D721Med (cell line): ENCODE measurements at regions not wholly inside any gene's neighbourhood (a gene's known extent, or its start where the extent isn't known, plus 50 kb on each side); places are given as distances from the start of the nearest gene placed in this dataset.

Experiments
- DNase-seq: peaks from one replicate; pipeline ENCODE4 v3.0.0; 2011; ENCODE audit warnings: low spot score; ENCODE audit not compliant: insufficient read length
- FAIRE-seq: peaks from 2 replicates; lab custom pipeline; 2011; peaks lifted over from hg19 to GRCh38; lab: Jason Lieb, UNC
- TF ChIP-seq, protein P1 (sequence below): IDR thresholded peaks from 2 replicates; pipeline ENCODE4 v1.5.1; 2012; ENCODE audit warnings: mild to moderate bottlenecking, control low read depth; ENCODE audit not compliant: insufficient read depth; ENCODE audit errors: missing control alignments

DNA sequence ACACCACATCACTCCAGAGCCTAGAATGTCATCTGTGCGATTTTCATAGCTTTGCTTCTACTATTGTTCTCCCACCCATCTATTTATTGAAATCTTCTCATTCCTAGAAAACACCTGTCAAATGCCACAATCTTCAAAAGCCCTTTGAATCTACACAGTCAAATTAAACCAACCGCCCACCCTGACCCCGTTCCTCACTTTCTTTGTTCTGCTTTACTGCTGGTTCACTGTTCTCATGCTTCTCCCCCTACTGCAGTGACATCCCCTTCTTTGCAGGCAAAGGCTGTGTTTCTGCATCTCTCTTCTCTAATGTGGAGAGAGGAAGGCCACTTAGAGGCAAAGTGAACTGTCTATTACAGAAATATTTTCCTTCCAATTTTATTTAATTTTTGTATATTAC is 152.4 kb upstream of the NEBL start:
- FAIRE-seq: no peak

DNA sequence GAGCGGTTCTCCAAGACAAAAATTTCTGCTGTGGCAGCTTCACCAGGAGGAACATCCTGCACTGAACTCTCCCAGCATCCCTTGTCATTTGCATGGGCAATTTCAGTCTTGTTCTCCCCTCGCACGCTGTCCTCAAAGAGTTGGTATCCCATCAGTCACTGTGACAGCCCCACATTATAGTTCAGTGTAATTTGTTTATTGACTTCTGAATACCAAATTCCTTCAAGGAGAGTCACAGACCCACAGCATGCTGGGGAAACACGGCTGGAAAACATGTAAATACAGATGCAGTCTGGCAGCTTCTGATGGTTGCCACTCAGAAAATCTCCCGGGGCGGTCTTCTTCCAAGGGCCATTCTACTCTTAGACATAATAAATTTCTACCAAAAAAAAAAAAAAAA is 151.0 kb upstream of the NEBL start:
- FAIRE-seq (no peak), DNase-seq (no peak)
- TF ChIP-seq, protein P1, sequence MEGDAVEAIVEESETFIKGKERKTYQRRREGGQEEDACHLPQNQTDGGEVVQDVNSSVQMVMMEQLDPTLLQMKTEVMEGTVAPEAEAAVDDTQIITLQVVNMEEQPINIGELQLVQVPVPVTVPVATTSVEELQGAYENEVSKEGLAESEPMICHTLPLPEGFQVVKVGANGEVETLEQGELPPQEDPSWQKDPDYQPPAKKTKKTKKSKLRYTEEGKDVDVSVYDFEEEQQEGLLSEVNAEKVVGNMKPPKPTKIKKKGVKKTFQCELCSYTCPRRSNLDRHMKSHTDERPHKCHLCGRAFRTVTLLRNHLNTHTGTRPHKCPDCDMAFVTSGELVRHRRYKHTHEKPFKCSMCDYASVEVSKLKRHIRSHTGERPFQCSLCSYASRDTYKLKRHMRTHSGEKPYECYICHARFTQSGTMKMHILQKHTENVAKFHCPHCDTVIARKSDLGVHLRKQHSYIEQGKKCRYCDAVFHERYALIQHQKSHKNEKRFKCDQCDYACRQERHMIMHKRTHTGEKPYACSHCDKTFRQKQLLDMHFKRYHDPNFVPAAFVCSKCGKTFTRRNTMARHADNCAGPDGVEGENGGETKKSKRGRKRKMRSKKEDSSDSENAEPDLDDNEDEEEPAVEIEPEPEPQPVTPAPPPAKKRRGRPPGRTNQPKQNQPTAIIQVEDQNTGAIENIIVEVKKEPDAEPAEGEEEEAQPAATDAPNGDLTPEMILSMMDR: no peak

More for the DNA sequence above, 152.4 kb upstream of the NEBL start:
- TF ChIP-seq, protein P1: no peak
- no peak for DNase-seq

DNA sequence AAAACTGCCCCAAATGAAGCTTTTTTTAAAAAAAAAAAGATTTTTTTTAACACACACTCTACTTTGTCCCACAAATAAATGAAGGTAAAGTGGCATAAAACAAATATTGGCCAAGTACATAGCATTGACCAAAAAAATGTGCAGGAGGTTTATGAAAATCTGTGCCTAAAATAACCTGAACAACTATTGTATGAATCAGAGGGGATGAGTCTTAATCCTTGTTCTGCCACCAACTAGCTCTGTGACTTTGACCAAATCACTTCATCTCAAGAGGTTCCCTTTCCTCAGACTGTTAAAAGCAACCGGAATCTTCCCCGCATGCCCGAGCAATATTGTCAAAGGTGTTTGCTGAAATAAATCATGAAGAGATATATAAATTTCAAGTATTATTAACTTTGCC is 150.4 kb upstream of the NEBL start:
- FAIRE-seq: no peak
- DNase-seq: no peak
- TF ChIP-seq, protein P1: no peak

DNA sequence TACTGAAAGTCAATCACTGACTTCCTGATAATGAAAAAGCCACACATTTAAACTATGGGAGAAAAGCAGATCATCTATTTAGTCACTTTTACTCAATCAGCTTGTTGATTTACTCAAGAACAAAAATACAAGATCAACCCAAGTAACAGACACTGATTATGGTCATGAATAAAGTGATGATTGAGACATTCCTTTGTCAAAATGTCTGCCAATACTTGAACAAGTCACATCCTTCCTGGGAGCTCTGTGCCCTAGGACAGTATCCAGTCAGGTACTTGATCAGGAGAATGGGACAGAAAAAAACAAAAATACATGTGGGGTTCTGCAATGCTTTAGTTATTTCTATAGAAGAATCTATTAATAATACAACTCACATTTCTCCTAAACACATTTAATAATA is 150.0 kb upstream of the NEBL start:
- FAIRE-seq: no peak
- TF ChIP-seq, protein P1: no peak

DNA sequence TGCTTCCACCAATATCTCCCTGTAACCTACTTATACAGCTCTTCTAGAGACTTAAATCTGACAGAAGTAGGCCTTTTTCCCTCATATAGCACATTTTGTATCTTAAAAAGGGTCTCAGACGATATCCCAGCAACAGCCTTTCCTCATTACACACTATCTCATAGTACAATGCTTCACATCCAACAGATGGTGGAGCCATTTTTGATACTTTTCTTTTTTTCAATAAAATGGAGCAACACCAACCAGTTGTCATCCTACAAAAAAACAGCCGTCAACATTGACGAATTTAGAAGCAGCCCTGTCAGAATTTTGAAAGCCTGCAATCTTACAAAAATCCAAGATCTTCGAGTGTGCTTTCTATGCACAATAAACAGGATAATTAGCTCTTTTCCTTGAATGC is 145.9 kb upstream of the NEBL start:
- DNase-seq: no peak
- FAIRE-seq: no peak
- TF ChIP-seq, protein P1: no peak

More for the DNA sequence above, 150.0 kb upstream of the NEBL start:
- DNase-seq: no peak

DNA sequence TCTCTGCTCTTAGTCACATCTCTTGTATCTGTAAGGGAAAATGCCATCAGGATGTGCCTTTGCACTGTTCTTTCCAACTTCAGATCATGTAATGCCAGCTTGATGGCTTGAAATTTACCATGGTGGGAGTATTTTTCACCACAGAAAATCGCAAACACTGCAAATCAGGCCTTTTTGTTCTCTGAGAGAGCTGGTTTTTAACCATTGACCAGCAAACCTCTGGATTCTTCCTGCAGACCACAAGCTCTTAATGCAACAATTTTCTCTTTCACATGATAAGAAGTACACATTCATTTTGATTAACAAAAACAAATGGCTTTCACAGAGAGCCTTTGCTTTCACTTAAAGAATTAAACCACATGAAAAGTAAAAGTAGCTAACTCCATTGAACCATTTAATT is 145.4 kb upstream of the NEBL start:
- TF ChIP-seq, protein P1: no peak
- DNase-seq (no peak), FAIRE-seq (no peak)

DNA sequence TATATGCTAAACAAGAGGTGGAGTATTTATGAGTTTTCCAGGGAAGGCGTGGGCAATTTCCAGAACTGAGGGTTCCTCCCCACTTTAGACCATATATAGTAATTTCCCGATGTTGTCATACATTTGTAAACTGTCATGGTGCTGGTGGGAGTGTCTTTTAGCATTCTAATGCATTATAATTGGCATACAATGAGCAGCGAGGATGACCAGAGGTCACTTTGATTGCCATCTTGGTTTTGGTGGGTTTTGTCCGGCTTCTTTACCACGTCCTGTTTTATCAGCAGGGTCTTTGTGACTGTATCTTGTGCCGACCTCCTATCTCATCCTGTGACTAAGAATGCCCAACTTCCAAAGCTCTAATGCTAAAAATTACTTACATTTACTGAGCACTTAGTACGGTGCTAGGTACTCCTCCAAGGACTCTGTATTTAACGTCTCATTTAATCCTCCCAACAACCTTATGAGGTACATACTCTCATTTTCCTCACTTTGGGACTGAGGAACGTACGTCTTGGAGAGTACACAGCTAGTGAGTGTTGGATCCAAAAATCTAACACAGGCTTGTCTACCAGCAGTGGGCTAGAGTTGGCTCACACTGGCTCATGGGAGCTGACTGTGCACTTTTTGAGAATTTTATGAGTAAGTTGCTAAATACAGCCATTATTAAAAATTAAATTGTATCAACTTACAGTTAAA is 144.8 kb upstream of the NEBL start:
- FAIRE-seq (no peak), DNase-seq (no peak)
- TF ChIP-seq, protein P1: no peak
